T-helper 2 cell treated with Interferon-gamma antibody and Interleukin-4, amounts not matched to agents 100 ng/mL and 5 ng/mL, for 36 hours (primary cell): ENCODE measurements at regions not wholly inside any gene's neighbourhood (a gene's known extent, or its start where the extent isn't known, plus 50 kb on each side); places are given as distances from the start of the nearest gene placed in this dataset.
"Not testable (repeated sequence)": the region's sequence is repeated elsewhere in the genome, so short reads cannot be mapped to it uniquely, and the experiment has no call there.

Experiments used
- intact Hi-C: fragments of 100-400 bp; cut with micrococcal nuclease; formaldehyde crosslinking; loops from one replicate; pipeline ENCODE4 v1.15.1; 2023

DNA sequence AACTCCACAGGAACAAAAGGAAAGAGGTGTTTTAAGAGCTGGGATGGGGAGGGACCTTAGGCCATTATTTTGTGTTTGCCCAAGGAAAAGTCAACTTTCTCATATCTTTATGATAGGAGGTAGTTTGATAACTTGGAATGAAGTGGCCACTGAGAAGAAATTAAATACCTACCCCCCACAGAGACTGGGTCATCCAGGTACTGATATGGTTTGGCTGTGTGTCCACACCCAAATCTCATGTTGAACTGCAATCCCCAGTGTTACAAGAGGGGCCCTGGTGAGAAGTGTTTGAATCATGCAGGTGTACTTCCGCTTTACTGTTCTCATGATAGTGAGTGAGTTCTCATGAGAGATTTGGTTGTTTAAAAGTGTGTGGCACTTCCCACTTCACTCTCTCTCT lies 477.9 kb upstream of the KIF2B start:
- intact Hi-C loops = no loop called here

GRCh38 chr17:53336281-53336680 lies 486.4 kb upstream of the KIF2B start:
- intact Hi-C loops = no loop called here

GRCh38 chr17:53335443-53335842 lies 487.3 kb upstream of the KIF2B start:
- intact Hi-C loops = no loop called here

GRCh38 chr17:53330756-53331155 lies 492.0 kb upstream of the KIF2B start:
- intact Hi-C loops = no loop called here

GRCh38 chr17:53321651-53322050 lies 501.1 kb upstream of the KIF2B start:
- intact Hi-C loops = no loop called here

- intact Hi-C loops = no loop called here
Measured at GRCh38 chr17:53319947-53320346, 502.8 kb upstream of the KIF2B start.

DNA sequence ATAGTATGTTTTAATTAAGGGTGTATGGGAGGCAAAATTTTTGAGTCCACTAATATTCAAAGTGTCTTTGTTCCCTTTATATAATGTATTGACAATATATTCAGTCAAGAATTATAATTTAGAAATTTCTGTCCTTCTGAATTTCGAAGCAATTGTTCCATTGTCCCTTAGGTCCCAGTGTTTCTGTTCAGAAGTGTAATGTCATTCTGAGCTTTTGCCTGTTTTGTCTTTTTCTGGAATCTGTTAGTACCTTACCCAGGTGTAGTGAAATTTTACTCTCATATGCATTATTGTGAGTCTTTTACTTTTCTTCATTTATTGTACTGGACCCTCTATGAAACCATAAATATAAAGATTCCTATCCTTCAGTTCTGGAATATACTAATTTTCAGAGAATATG lies 505.7 kb upstream of the KIF2B start:
- intact Hi-C loops = no loop called here

GRCh38 chr17:53316073-53316472 lies 506.7 kb upstream of the KIF2B start:
- intact Hi-C loops = no loop called here

GRCh38 chr17:53314521-53314920 lies 508.2 kb upstream of the KIF2B start:
- intact Hi-C loops = no loop called here

GRCh38 chr17:53313746-53314145 lies 509.0 kb upstream of the KIF2B start:
- intact Hi-C loops = no loop called here

DNA sequence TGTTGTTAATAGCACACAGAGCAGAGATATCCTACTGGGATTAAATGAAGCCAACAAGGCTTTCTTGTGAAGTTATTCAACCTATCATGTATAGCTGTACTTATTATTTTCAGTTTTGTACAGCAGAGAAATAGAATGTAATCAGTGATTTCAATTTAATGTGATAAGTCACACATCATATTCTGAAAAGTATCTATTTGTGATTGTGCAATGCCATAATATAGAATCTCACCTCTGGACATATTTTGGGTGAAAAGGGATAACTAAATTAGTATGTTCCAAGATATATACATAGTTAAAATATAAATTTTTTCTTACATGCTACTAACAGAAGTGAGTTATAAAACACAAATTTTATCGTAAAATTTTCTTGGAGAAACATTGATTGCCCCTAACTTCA lies 544.3 kb upstream of the KIF2B start:
- intact Hi-C loops = no loop called here

DNA sequence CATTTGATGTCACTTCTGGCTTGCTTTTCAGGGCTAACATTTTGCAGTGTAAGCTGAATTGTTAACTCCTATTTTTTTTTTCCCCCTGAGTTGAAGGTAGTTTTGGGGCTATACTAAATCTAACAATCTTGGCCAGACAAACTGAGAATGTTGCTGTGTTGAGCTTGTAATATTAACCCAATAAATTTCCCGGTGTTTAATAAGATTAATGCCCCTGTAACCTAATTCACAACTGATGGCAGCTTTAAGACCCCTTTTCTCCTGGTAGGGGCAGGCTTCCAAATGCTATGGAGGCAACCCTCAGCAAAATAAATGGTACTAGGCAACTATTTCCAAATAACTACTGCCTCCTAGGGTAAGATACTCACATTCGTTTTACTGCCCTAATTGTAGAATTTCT lies 549.6 kb upstream of the KIF2B start:
- intact Hi-C loops = no loop called here

GRCh38 chr17:53270936-53271335 lies 551.8 kb upstream of the KIF2B start:
- intact Hi-C loops = no loop called here

- intact Hi-C loops = no loop called here
Measured at GRCh38 chr17:53264730-53265129, 558.0 kb upstream of the KIF2B start.

- intact Hi-C loops = no loop called here
Measured at GRCh38 chr17:53253956-53254597, 568.6 kb upstream of the KIF2B start.

DNA sequence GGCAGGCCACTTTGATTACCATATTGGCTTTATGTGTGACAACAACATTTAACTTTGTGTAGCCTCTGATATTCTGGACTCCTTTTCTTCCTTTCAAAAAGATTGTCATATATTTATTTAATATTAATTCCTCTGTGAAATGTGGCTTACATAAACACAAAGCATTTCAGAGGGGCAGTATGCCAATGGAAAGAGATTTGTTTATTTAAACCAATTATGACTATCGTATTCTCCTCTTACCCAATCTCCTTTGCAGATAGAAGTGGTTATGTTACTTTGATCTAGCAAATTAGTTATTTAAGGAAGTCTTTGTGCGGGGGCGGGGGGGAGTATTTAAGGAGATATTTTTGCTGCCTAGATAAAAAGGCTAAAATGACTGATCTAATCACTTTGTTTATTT lies 573.7 kb upstream of the KIF2B start:
- intact Hi-C loops = no loop called here

DNA sequence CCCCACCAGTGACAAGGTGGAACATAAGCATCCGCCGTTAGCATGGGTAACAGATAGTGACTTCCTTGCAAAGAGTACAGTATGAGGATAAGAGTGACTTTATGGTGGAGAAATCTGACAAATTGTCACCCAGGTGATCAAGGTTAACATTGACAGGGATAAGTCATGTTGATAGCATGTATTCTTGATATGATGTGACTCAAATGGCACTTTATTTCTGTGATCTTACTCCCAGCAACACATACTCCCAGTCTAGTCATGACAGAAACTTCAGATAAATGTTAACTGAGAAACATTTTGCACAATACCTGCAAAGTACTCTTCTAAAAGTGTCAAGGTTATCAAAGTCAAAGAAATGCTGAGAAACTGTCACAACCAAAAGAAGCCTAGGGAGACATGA lies 588.6 kb upstream of the KIF2B start:
- intact Hi-C loops = no loop called here

GRCh38 chr17:53227514-53227913 lies 595.2 kb upstream of the KIF2B start:
- intact Hi-C loops = no loop called here

- intact Hi-C loops = no loop called here
Measured at GRCh38 chr17:53227111-53227510, 595.6 kb upstream of the KIF2B start.

- intact Hi-C loops = no loop called here
Measured at GRCh38 chr17:53219821-53220220, 602.9 kb upstream of the KIF2B start.

DNA sequence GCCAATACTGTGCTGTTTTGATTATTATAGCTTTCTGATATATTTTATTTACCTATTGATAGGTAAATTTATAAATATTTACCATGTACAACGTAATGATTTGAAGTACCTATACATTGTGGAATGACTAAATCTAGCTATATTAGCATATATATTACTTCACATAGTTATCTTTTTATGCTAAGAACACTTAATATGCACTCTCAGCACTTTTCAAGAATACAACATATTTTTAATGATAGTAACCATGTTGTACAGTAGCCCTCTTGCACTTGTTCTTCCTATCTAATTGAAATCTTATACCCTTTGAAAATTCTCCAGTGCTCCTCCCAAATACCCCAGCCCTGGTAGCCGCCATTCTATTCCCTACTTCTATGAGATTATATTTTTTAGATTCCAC lies 604.0 kb upstream of the KIF2B start:
- intact Hi-C loops = no loop called here

- intact Hi-C loops = no loop called here
Measured at GRCh38 chr17:53217311-53217710, 605.4 kb upstream of the KIF2B start.

GRCh38 chr17:53208935-53209334 lies 613.8 kb upstream of the KIF2B start:
- intact Hi-C loops = not testable (repeated sequence)

- intact Hi-C loops = no loop called here
Measured at GRCh38 chr17:53193044-53193443, 629.7 kb upstream of the KIF2B start.
